GM21367 (cell line): ENCODE measurements at regions not wholly inside any gene's neighbourhood (a gene's known extent, or its start where the extent isn't known, plus 50 kb on each side); places are given as distances from the start of the nearest gene placed in this dataset.

Experiments used
- ATAC-seq: cut with Tn5 transposase; IDR thresholded peaks from one replicate; pipeline ENCODE4 v1.9.1; 2021; ENCODE audit not compliant: unreplicated experiment

DNA sequence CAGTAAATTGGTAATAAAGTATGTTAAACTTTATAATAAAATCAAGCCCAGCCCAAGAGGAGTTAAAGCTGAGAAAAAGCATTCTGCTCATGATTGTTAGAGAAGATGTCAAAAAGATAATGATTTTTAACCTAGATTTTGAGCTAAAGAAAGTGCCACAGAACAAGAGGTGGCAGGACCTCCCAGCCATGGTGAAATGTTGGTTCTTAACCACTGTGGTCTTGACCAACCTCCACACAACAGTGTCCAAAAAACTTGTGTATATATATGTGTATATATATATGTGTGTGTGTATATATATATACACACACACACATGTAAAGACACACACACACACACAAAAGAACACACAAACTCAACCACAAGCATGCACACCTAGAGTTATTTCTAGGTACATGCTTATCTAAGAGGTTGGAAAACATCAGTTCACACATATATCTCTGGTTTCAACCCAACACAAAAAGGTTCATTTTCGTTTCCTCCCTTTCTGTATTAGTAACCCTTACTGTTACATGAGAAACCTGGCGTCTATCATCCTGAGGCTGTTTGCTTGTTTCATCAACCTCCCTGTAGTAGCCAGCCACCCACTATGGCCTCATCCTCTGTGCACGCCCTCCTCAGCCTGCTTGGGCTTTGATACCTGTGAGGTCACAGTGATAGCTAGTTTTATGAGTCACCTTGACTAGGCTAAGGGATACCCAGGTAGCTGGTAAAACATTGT lies 631.8 kb upstream of the ID2 start:
- ATAC-seq: peak; percentile 94

DNA sequence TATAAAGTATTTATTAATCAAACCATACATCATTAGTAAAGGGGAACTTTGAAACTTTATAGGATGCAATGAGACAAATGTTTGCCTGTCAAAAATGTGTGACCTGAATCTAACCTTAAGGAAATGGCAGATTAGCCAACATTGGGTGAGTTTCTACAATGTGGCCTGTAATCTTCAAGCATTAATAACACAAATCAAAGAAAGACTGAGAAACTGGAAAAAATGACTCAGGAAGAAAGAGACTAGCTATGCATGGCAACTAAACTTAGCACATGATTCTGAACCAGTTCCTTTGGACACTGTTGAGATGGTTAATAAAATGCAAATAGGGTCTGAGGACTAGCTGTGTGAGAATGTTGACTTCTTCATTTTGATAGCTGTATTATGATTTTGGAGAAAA lies 628.6 kb upstream of the ID2 start:
- ATAC-seq: no peak

DNA sequence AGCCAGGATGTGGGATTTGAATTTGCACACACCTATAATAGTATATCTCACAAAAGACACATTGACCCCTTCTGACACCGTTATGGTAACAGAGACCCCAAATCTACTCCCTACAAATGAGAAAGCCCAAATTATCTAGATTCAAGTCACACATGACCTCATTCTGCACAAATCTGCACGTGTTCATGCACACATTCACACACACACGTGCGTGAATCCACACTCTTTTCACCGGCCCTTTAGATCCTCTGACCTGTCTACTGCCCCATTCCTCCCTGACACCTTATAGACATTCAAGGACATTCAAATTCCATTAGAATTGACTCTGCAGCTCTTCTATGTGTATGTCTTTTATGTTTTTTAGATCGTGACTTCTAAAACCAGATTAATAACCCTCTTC lies 627.8 kb upstream of the ID2 start:
- ATAC-seq: no peak

DNA sequence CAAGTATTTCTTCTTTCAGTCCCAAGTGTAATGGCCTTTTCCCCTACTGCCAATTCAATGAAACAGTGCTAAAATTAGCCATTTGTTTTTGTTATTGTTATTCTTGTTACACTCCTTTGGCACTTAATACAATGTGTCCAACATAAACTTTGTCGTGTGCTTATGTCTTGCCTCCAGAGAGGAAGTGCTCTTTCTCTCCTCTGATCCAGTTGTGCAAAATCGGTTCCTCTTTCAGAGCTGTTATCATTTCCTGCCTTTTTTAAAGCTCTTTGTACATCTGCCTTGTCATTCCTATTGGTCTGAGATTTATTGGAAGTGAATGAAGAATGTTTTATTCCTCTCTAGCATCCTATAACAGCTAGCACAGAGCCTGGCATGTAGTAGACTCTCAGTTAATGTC lies 623.2 kb upstream of the ID2 start:
- ATAC-seq: no peak

DNA sequence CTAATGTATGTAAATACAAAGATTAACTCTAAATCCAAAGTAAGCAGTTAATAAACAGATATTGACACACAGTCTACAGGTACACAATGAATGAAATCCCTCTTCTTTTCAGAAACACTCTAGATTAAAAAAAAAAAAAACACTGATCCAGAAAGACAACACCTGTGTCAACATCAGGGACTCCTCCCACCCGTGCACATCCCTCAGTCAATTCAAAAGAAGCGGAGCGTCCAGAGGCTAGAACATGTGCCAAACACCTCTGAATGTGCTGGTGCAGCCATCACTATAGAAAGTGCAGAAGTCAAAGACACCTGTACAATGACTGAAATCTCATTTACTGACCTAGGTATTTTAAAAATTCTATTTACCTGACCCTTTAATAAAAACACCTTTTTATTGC lies 622.6 kb upstream of the ID2 start:
- no peak for ATAC-seq

DNA sequence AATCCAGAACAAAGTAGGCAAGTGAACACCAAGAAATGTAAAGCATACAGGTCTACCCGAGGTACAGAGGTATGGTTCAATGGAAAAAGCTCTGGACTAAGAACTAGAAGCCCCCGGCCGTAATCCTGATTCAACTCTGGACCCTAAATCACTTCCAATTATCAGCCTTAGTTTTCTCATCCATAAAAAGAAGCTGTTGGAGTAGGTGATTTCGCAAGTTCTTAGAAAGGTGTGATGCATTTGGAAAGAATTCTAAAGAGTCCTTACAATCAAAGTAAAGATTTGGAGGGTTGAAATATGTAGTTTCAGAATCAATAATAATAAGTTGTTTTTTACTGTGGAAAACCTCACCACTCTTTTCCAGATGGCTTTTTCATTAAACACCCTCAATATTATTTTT lies 622.1 kb upstream of the ID2 start:
- ATAC-seq: no peak

DNA sequence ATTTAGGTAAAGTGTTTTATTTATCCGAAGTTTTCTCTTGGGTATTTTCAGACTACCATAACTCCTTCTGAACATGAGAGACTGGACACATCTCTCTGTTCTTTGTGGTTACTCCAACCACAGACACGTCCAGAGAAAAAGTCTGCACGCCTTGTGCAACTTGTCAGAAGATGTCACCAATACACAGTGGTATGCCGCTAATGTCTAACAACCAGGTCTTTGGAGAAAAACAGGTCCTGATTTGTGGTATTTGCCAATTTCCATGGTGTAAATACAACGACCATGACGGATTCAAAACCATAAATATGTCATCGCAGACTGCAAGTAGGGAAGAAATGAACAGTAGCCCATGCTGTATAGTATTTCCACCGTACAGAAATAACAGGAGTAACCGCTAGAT lies 620.6 kb upstream of the ID2 start:
- ATAC-seq: no peak

DNA sequence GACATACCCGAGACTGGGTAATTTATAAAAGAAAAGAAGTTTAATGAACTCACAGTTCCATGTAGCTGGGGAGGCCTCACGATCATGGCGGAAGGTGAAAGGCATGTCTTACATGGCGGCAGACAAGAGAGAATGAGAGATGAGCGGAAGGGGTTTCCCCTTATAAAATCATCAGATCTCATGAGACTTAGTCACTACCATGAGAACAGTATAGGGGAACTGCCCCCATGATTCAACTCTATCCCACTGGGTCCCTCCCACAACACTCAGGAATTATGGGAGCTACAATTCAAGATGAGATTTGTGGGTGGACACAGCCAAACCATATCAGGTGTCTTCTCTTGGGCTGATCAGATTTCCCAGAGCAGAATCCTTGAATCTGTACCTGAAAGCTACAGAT lies 617.3 kb upstream of the ID2 start:
- ATAC-seq: no peak

DNA sequence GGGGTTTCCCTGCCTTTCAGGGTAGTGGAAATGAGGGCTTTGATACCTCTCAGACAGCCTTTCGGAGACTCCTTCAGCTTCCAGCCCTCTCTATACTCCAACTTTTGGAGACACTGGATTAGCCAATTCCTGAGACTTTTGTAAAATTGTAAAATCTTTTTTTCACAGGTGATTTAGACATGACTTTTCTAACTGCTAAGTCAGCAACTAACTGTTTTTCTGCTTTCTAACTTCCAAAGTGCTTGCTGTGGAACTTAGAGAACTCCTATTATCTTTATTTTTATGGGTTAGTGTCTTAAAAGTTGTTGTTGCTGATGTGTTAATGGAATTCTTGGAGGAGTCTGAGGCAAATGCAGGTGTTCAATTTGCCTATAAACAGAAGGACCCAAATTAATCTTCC lies 616.7 kb upstream of the ID2 start:
- no peak for ATAC-seq

DNA sequence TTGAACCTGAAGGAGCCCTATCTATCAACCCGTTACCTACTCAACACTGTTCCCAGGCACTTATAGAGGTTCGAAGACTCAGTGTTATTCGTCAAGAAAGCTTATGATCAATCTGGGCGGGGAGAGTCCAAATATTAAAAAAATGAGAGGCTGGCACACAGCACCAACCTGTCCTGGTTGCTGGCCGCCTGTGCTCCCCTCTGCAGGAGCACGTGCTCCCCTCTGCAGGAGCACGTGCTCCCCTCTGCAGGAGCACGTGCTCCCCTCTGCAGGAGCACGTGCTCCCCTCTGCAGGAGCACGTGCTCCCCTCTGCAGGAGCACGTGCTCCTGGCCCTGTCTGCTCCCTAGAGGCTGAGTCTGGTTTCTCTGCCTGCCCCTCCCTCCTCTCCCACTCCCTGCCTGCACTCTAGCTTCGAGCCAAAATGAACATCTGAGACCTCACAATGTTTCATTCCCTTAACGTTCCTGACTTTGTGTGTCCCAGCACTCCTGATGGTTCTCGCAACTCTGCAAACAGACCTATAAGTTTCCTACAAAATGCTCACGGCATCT lies 614.0 kb upstream of the ID2 start:
- no peak for ATAC-seq

DNA sequence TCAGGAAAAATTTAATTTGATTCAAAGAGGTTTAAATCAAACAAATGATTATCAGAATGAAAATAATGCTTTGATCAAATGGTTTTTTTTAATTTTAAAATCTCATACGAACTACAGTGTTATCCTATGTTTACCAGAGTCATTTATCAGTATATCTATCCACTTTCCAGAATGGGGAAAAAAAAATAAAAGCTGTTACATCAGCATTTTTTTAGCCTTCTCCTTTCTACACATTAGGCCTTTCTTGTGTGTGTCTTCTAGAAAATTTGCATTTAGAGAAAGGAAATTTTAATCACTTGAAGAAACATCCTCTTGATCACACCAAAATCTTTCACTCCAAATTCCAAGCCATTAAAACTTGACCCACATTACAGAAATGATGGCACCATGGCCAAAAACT lies 608.9 kb upstream of the ID2 start:
- ATAC-seq: no peak

DNA sequence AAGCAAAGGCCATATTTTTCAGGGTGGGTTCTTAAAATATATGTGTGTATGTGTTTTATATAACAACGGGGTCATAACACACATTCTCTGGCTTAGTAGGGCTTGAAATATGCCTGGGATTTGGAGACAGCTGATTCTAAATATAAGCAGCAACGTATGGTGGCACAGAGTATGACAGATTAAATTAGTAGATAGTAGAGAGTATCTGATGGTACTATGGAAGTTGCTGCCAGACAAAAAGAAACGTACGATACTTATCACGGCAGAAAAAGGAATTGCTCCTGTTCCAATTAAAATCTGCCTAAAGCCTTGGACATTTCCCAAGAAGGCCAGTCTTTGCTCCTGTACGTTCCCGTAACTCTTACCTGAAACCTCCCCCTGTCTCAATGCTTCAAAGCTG lies 607.9 kb upstream of the ID2 start:
- no peak for ATAC-seq

DNA sequence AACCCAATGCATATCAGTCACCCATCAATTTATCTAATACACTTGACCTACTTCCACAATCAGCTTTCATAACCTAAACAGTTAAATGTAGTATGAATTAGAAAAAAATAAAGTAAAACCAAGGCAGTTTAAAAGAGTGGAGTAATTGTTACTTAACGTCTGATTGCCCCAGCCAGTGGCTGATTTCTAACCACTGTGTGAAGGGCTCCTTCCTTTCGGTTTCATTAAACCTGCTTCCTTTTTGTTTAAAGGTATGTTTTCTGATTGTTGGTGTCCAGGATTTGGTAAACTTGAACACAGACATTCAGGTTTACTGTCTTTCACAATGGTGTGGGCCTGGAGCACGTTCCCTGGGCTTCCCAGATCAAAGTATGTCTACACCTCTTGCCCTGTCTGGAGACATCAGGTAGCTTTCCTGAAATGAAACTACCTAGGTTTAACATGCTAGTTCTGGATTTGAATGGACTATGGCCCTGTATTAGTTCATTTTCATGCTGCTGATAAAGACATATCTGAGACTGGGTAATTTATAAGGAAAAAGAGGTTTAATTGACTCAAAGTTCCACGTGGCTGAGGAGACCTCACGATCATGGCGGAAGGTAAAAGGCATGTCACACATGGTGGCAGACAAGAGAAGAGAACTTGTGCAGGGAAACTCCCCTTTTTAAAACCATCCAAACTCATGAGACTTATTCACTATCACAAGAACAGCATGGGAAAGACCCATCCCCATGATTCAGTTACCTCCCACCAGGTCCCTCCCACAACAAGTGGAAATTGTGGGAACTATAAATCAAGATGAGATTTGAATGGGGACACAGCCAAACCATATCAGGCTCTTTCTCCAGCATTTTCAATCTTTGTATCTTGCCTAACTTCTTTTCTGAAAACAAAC lies 605.2 kb upstream of the ID2 start:
- ATAC-seq: no peak

DNA sequence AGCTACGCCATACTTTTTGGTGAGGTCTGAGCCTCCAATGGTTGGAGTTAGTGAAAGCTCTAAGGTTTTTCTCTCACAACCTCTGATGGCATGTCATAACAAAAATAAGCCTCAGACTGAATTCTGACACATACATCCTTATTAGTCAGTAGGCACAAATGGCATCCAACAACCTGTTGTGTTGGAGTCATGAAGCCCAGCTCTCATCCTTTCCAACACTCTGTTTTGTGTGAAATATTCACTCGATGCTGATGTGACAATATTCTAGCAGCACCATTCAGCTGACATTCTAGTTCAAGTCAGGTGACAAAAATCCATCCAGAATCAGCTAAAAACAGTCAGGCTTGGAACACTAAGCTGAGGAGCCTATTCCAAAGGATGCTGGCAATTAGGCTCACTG lies 603.2 kb upstream of the ID2 start:
- ATAC-seq: no peak

DNA sequence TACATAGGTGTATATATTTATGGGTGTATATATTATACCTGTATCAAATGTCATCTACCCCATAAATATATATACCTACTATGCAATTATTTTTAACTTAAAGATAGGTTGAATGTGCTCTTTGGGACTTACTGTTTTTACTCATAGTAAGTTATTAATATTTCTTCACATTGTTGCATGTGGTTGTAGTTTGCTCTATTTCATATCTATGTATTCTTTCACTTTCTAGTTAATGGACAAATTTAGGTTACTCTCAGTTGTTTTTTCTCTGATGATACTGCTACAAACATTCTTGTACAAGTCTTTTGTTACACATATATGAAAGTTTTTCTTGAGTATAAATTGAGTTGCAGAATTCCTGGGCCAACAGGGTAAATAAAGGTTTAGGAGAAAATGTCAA lies 601.8 kb upstream of the ID2 start:
- no peak for ATAC-seq

DNA sequence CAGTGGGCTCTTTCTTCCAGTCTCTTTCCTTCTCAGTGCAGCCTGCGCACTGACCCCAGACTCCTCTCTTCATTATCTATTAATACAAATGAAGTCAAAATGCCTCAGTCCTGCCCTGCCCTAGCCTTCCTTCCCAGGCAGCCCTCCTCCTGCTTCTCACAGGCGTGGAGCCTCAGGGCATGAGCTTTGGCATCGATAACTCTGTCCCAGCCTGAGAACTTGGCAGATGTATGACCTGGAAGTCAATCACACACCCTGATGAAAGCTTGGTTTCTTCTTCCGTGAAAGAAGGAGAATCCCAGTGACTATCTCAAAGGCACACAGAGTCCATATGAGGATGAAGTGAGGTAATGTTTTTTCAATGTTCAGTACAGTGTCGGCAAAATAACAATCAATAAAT lies 600.7 kb upstream of the ID2 start:
- no peak for ATAC-seq

DNA sequence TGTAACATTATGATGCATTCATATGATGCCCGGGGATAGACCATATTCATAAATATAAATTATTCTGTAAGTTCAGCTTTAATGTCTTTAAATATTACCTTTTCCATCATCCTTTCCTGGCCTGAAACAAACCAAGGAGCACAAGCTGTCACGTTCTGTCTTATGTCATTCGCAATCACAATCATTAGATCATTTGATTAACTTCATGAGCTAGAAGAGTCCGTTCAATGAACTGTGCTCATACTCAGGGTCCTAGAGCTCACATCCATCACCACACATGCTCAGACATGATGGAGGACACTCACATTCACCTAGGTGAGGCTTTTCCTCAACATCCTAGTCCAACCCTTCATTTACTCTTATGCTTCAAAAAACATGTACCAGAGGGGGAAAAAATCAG lies 599.0 kb upstream of the ID2 start:
- ATAC-seq: no peak

DNA sequence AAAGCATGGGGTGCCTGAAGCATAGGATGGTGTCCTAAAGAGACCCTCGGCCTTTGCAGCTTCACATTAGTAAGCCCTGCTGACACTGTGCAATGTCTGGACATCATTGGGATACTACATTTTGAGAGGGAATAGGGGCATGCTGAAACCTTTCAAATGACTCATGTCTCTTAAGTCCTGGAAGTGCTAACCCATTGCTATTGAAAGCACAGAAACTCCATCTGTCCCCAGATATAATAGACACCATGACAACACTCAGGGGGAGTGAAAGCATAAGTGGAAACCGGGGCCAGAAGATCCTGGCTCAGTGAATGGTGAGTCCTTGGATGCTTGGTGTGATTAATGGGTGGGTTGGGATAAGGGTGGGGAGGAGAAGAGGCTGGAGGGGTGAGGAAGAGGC lies 595.5 kb upstream of the ID2 start:
- ATAC-seq: no peak

DNA sequence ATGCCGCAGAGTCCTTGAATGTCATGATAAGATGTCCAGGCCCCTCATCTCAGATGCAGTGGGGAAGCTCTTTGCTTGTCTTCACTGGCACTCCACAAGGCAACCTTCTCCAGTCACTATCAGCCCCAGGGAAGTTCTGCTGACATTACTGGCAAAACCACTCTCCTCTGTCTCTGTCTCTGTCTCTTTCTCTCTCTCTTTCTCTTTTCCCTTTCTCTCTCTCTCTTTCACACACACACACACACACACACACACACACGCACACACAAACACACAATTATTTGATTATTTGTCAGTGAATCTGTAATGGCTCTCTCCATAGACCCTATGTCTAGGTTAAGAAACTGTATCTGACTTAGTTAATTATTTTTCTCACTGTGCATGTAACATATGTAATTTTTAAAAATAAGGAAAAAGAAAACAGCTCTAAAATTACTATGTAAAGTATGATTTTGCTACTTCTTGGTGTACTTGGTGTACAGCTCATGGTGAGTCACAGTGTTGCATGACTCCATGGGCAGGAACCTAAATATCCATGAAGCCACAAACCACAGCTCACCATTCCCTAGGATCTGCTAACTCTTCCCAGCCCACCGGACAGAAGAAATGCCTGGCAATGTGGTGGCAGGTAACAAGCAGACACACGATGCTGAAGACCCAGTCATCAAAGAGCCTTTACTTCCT lies 594.9 kb upstream of the ID2 start:
- ATAC-seq: no peak

DNA sequence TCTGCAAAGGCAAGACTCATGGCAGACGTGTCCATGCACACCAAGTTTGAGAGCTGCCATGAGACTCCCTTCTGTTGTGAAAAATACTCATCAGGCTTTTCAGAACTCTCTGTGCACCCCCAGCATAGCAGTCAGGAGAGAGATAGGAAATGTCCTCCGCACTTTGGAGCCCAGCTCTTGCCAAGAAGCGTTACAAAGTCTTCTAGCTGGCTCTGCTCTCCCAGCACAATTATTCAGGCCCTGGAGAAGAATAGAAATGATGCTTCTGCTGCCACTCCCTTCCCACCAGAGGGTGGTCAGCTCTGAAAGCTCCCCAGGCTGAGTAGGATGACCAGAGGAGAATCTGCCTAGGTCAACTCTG lies 594.4 kb upstream of the ID2 start:
- ATAC-seq: no peak

DNA sequence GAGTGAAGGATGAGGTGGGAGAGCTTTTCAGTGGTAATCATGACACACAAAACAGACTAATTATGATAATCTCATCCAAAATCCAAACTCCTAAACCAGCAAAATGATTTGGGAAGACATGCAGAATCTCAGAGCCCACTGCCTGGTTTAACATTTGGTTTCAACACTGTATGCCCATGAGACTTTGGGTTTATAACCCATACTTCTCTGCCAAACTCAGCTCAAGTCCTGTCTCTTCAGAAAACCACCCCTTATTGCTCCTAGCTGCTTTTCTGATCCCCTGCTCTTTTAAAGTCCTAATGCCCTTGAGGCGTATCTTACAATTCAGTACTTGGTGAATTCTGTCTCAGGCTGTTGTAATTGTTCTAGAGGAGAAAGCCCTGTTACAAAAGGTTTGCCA lies 593.0 kb upstream of the ID2 start:
- no peak for ATAC-seq

DNA sequence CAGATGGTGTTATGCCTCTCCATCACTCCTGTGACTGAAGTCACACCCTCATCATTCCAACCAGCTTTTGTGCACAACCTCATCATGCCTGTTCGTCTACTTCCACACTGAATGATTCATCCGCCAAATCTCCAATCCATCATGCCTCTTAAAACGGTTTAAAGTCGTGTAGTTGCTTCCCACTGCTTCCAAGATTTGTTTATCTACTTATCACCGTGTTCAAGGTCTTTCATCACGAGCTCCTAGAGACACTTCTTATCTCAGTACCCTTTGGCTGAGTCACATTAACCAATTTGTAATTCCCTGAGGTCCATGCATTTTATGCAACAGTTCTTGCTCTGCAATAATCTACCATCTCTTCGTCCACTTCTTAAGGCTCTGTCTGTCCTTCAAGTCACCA lies 592.3 kb upstream of the ID2 start:
- ATAC-seq: no peak
